Tibial artery (tissue), 4 donors: ENCODE measurements at regions not wholly inside any gene's neighbourhood (a gene's known extent, or its start where the extent isn't known, plus 50 kb on each side); places are given as distances from the start of the nearest gene placed in this dataset.

Experiments
- DNase-seq, 2 donors: peaks; one replicate each; pipeline ENCODE4 v3.0.0-alpha.2; 2019
- H3K27ac ChIP-seq, 2 donors: fragments of 200-600 bp; sonication (generic) in 1 of 2; 1 replicate in 1 of 2; 2 replicates in 1 of 2; pipeline ENCODE4 v1.5.1; 2018 to 2019; ENCODE audit warnings: mild to moderate bottlenecking in 1 of 2
- H3K27me3 ChIP-seq, 2 donors: fragments of 200-600 bp; sonication (generic) in 1 of 2; one replicate each; pipeline versions ENCODE4 v1.5.1 to v1.6.0; 2016 to 2019
- H3K36me3 ChIP-seq, 3 donors: fragments of 200-600 bp; sonication (generic) in 2 of 3; one replicate each; pipeline ENCODE4 v1.5.1; 2016 to 2019; ENCODE audit warnings: mild to moderate bottlenecking in 2 of 3
- H3K4me1 ChIP-seq, 4 donors: fragments of 200-600 bp; sonication (generic) in 2 of 4; 1 replicate in 3 of 4; 2 replicates in 1 of 4; pipeline ENCODE4 v1.5.1; 2016 to 2019
- H3K4me3 ChIP-seq, 2 donors: fragments of 200-600 bp; sonication (generic) in 1 of 2; 1 replicate in 1 of 2; 2 replicates in 1 of 2; pipeline ENCODE4 v1.5.1; 2018 to 2019; ENCODE audit warnings: mild to moderate bottlenecking in 2 of 2
- H3K9me3 ChIP-seq, 3 donors: fragments of 200-600 bp; sonication (generic) in 1 of 3; one replicate each; pipeline ENCODE4 v1.5.1; 2016 to 2019
- CTCF ChIP-seq, 2 experiments: fragments of 200-600 bp in 1 of 2; fragments of 450-650 bp in 1 of 2; IDR thresholded peaks; one replicate each; pipeline ENCODE4 v1.5.1; 2017 to 2019; ENCODE audit warnings: antibody characterized with exemption in 2 of 2, mild to moderate bottlenecking in 1 of 2, moderate library complexity in 1 of 2
- intact Hi-C: fragments of 100-400 bp; cut with DNase I; formaldehyde crosslinking; loops from one replicate; pipeline ENCODE4 v1.15.0; 2023; ENCODE audit warnings: low total_unique reads

GRCh38 chr9:83182071-83182470, 119.1 kb upstream of the RASEF start:
- Histone ChIP-seq H3K36me3 (no peaks in the 10 kb centered on the region), H3K27me3 (peaks cover 0 to 2% of the 10 kb centered on the region in 2 donors), H3K27ac (no peak overlapping the region), H3K4me1 (no peaks in the 10 kb centered on the region), H3K9me3 (no peaks in the 10 kb centered on the region), H3K4me3 (no peak overlapping the region)
- intact Hi-C loops: no loop called here
- no peak for TF ChIP-seq CTCF (IDR thresholded peaks at IDR 0.05)
- no peak for DNase-seq

GRCh38 chr9:83178717-83179116, 115.8 kb upstream of the RASEF start:
- Histone ChIP-seq H3K9me3 (peaks cover 2 to 5% (median 4%) of the 10 kb centered on the region in 3 donors), H3K4me1 (no peaks in the 10 kb centered on the region), H3K27ac (no peak overlapping the region), H3K27me3 (no peaks in the 10 kb centered on the region), H3K36me3 (no peaks in the 10 kb centered on the region), H3K4me3 (no peak overlapping the region)
- intact Hi-C loops: no loop called here
- no peak for TF ChIP-seq CTCF (IDR thresholded peaks at IDR 0.05)
- DNase-seq: no peak

- TF ChIP-seq CTCF (IDR thresholded peaks at IDR 0.05): no peak
- H3K9me3 ChIP-seq: peaks cover 3 to 13% (median 5%) of the 10 kb centered on the region in 3 donors
- no peaks in the 10 kb centered on the region for H3K36me3 ChIP-seq
- H3K4me1 ChIP-seq: no peaks in the 10 kb centered on the region
- intact Hi-C loops: no loop called here
- no peaks in the 10 kb centered on the region for H3K27me3 ChIP-seq
- H3K4me3 ChIP-seq: no peak overlapping the region
- no peak overlapping the region for H3K27ac ChIP-seq
- DNase-seq: no peak
These were observed 114.8 kb upstream of the RASEF start for GRCh38 chr9:83177747-83178146.

- H3K27me3 ChIP-seq: no peaks in the 10 kb centered on the region
- H3K27ac ChIP-seq: no peak overlapping the region
- no peaks in the 10 kb centered on the region for H3K36me3 ChIP-seq
- DNase-seq: no peak
- H3K4me3 ChIP-seq: no peak overlapping the region
- intact Hi-C loops: no loop called here
- no peak for TF ChIP-seq CTCF (IDR thresholded peaks at IDR 0.05)
- H3K4me1 ChIP-seq: no peaks in the 10 kb centered on the region
- H3K9me3 ChIP-seq: peaks cover 0 to 5% (median 5%) of the 10 kb centered on the region in 3 donors
These were observed 104.2 kb upstream of the RASEF start for GRCh38 chr9:83167126-83167525.

- intact Hi-C loops: no loop called here
- H3K27ac ChIP-seq: no peak overlapping the region
- no peak for DNase-seq
These were observed 103.4 kb upstream of the RASEF start for GRCh38 chr9:83166372-83166771.

More at GRCh38 chr9:83166372-83166771, 103.4 kb upstream of the RASEF start:
- Histone ChIP-seq H3K9me3 (peaks cover 0 to 5% (median 5%) of the 10 kb centered on the region in 3 donors), H3K27me3 (no peaks in the 10 kb centered on the region), H3K4me3 (no peak overlapping the region), H3K4me1 (no peaks in the 10 kb centered on the region), H3K36me3 (no peaks in the 10 kb centered on the region)
- no peak for TF ChIP-seq CTCF (IDR thresholded peaks at IDR 0.05)
